ENCODE measurements at regions not wholly inside any gene's neighbourhood (a gene's known extent, or its start where the extent isn't known, plus 50 kb on each side); places are given as distances from the start of the nearest gene placed in this dataset.

GRCh38 chr4:159422626-159423025 lies 319.7 kb downstream of the RAPGEF2 start:
- TF ChIP-seq, protein P1, sequence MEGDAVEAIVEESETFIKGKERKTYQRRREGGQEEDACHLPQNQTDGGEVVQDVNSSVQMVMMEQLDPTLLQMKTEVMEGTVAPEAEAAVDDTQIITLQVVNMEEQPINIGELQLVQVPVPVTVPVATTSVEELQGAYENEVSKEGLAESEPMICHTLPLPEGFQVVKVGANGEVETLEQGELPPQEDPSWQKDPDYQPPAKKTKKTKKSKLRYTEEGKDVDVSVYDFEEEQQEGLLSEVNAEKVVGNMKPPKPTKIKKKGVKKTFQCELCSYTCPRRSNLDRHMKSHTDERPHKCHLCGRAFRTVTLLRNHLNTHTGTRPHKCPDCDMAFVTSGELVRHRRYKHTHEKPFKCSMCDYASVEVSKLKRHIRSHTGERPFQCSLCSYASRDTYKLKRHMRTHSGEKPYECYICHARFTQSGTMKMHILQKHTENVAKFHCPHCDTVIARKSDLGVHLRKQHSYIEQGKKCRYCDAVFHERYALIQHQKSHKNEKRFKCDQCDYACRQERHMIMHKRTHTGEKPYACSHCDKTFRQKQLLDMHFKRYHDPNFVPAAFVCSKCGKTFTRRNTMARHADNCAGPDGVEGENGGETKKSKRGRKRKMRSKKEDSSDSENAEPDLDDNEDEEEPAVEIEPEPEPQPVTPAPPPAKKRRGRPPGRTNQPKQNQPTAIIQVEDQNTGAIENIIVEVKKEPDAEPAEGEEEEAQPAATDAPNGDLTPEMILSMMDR (IDR thresholded peaks at IDR 0.05), result no peak
- no peak for TF ChIP-seq EZH2 (IDR thresholded peaks at IDR 0.05; ENCODE audit: borderline replicate concordance, insufficient read depth, low read depth, low read length, poor library complexity, severe bottlenecking)

Data from B cell (primary cell).